T-helper 2 cell treated with Interferon-gamma antibody and Interleukin-4, amounts not matched to agents 5 μg/mL and 100 μg/mL, for 36 hours (primary cell): ENCODE measurements at regions not wholly inside any gene's neighbourhood (a gene's known extent, or its start where the extent isn't known, plus 50 kb on each side); places are given as distances from the start of the nearest gene placed in this dataset.
"Not testable (repeated sequence)": the region's sequence is repeated elsewhere in the genome, so short reads cannot be mapped to it uniquely, and the experiment has no call there.

Source experiments
- DNase-seq: peaks from one replicate; pipeline ENCODE4 v3.0.0; 2021; ENCODE audit warnings: low spot score
- H3K27ac Mint-ChIP-seq: one replicate; pipeline ENCODE4 v1.8.0; 2021; ENCODE audit warnings: mild to moderate bottlenecking, mixed read lengths
- H3K27me3 Mint-ChIP-seq: one replicate; pipeline ENCODE4 v1.8.0; 2021; ENCODE audit warnings: low read depth, mixed read lengths
- H3K36me3 Mint-ChIP-seq: one replicate; pipeline ENCODE4 v1.8.0; 2021; ENCODE audit warnings: low read depth, mixed read lengths
- H3K4me1 Mint-ChIP-seq: one replicate; pipeline ENCODE4 v1.8.0; 2021; ENCODE audit warnings: low read depth, mixed read lengths
- H3K4me3 Mint-ChIP-seq: one replicate; pipeline ENCODE4 v1.8.0; 2022; ENCODE audit warnings: mild to moderate bottlenecking, moderate library complexity, mixed read lengths
- H3K9me3 Mint-ChIP-seq: one replicate; pipeline ENCODE4 v1.8.0; 2021; ENCODE audit warnings: mixed read lengths

- not testable (repeated sequence) for DNase-seq, H3K36me3 Mint-ChIP-seq, H3K4me3 Mint-ChIP-seq, H3K27me3 Mint-ChIP-seq, H3K4me1 Mint-ChIP-seq, H3K9me3 Mint-ChIP-seq, H3K27ac Mint-ChIP-seq
Observed at GRCh38 chr21:6075627-6076208, 4445.7 kb upstream of the TPTE start.

- not testable (repeated sequence) for H3K4me1 Mint-ChIP-seq, H3K27me3 Mint-ChIP-seq, H3K36me3 Mint-ChIP-seq, H3K9me3 Mint-ChIP-seq, DNase-seq, H3K27ac Mint-ChIP-seq, H3K4me3 Mint-ChIP-seq
Observed at GRCh38 chr21:6077358-6077757, 4444.0 kb upstream of the TPTE start.

GRCh38 chr21:6078902-6079301 lies 4442.5 kb upstream of the TPTE start:
- not testable (repeated sequence) for H3K4me3 Mint-ChIP-seq, H3K4me1 Mint-ChIP-seq, H3K27ac Mint-ChIP-seq, H3K9me3 Mint-ChIP-seq, H3K27me3 Mint-ChIP-seq, H3K36me3 Mint-ChIP-seq, DNase-seq

- not testable (repeated sequence) for H3K9me3 Mint-ChIP-seq, H3K4me1 Mint-ChIP-seq
Observed at GRCh38 chr21:6080941-6081655, 4440.3 kb upstream of the TPTE start.

GRCh38 chr21:6082166-6082565 lies 4439.2 kb upstream of the TPTE start:
- not testable (repeated sequence) for H3K4me1 Mint-ChIP-seq, DNase-seq, H3K36me3 Mint-ChIP-seq, H3K27me3 Mint-ChIP-seq, H3K9me3 Mint-ChIP-seq, H3K27ac Mint-ChIP-seq, H3K4me3 Mint-ChIP-seq

More at GRCh38 chr21:6080941-6081655, 4440.3 kb upstream of the TPTE start:
- not testable (repeated sequence) for H3K4me3 Mint-ChIP-seq, DNase-seq, H3K36me3 Mint-ChIP-seq, H3K27ac Mint-ChIP-seq, H3K27me3 Mint-ChIP-seq

GRCh38 chr21:6083574-6084120 lies 4437.7 kb upstream of the TPTE start:
- not testable (repeated sequence) for H3K9me3 Mint-ChIP-seq, H3K36me3 Mint-ChIP-seq, H3K27me3 Mint-ChIP-seq, H3K4me3 Mint-ChIP-seq, H3K4me1 Mint-ChIP-seq, H3K27ac Mint-ChIP-seq, DNase-seq

- DNase-seq, H3K4me1 Mint-ChIP-seq, H3K4me3 Mint-ChIP-seq, H3K27me3 Mint-ChIP-seq, H3K27ac Mint-ChIP-seq, H3K9me3 Mint-ChIP-seq, H3K36me3 Mint-ChIP-seq: not testable (repeated sequence)
Observed at GRCh38 chr21:6086038-6086437, 4435.3 kb upstream of the TPTE start.

- H3K4me3 Mint-ChIP-seq, H3K4me1 Mint-ChIP-seq, H3K9me3 Mint-ChIP-seq, DNase-seq, H3K36me3 Mint-ChIP-seq, H3K27me3 Mint-ChIP-seq, H3K27ac Mint-ChIP-seq: not testable (repeated sequence)
Observed at GRCh38 chr21:6087579-6088178, 4433.7 kb upstream of the TPTE start.

- H3K27me3 Mint-ChIP-seq, DNase-seq, H3K27ac Mint-ChIP-seq, H3K4me1 Mint-ChIP-seq, H3K9me3 Mint-ChIP-seq, H3K36me3 Mint-ChIP-seq, H3K4me3 Mint-ChIP-seq: not testable (repeated sequence)
Observed at GRCh38 chr21:6090286-6090908, 4431.0 kb upstream of the TPTE start.

GRCh38 chr21:6091335-6092027 lies 4429.9 kb upstream of the TPTE start:
- H3K36me3 Mint-ChIP-seq, H3K4me1 Mint-ChIP-seq: not testable (repeated sequence)

GRCh38 chr21:6092401-6092800 lies 4429.0 kb upstream of the TPTE start:
- not testable (repeated sequence) for H3K4me1 Mint-ChIP-seq, H3K4me3 Mint-ChIP-seq, H3K9me3 Mint-ChIP-seq, DNase-seq, H3K27ac Mint-ChIP-seq, H3K27me3 Mint-ChIP-seq, H3K36me3 Mint-ChIP-seq

More at GRCh38 chr21:6091335-6092027, 4429.9 kb upstream of the TPTE start:
- not testable (repeated sequence) for H3K4me3 Mint-ChIP-seq, H3K9me3 Mint-ChIP-seq, DNase-seq, H3K27me3 Mint-ChIP-seq, H3K27ac Mint-ChIP-seq

- H3K4me3 Mint-ChIP-seq = not testable (repeated sequence)
Observed at GRCh38 chr21:6093419-6093818, 4428.0 kb upstream of the TPTE start.

GRCh38 chr21:6093870-6094269 lies 4427.5 kb upstream of the TPTE start:
- H3K4me1 Mint-ChIP-seq, H3K36me3 Mint-ChIP-seq, H3K4me3 Mint-ChIP-seq, H3K27me3 Mint-ChIP-seq, DNase-seq, H3K9me3 Mint-ChIP-seq, H3K27ac Mint-ChIP-seq: not testable (repeated sequence)

More at GRCh38 chr21:6093419-6093818, 4428.0 kb upstream of the TPTE start:
- H3K9me3 Mint-ChIP-seq, H3K4me1 Mint-ChIP-seq, DNase-seq, H3K27ac Mint-ChIP-seq, H3K27me3 Mint-ChIP-seq, H3K36me3 Mint-ChIP-seq: not testable (repeated sequence)

- not testable (repeated sequence) for H3K27ac Mint-ChIP-seq, DNase-seq, H3K4me1 Mint-ChIP-seq, H3K4me3 Mint-ChIP-seq, H3K9me3 Mint-ChIP-seq, H3K27me3 Mint-ChIP-seq, H3K36me3 Mint-ChIP-seq
Observed at GRCh38 chr21:6095304-6095703, 4426.1 kb upstream of the TPTE start.
